CD14-positive monocyte (primary cell): ENCODE measurements at regions not wholly inside any gene's neighbourhood (a gene's known extent, or its start where the extent isn't known, plus 50 kb on each side); places are given as distances from the start of the nearest gene placed in this dataset.

Experiments used
- DNase-seq, 3 donors: peaks; one replicate each; pipeline ENCODE4 v3.0.0-alpha.2; 2011 to 2022
- H2AFZ ChIP-seq: 2 replicates; pipeline ENCODE4 v1.6.0; 2012; ENCODE audit warnings: mild to moderate bottlenecking, low read depth, low read length, inconsistent platforms; ENCODE audit not compliant: insufficient read depth, poor library complexity, severe bottlenecking
- H3K27ac ChIP-seq, 2 donors: 1 replicate in 1 of 2; 2 replicates in 1 of 2; pipeline ENCODE4 v1.5.1; 2012 to 2013; ENCODE audit warnings: low read length in 2 of 2, control low read depth in 1 of 2, inconsistent platforms in 1 of 2, low read depth in 1 of 2, mild to moderate bottlenecking in 1 of 2
- H3K27me3 ChIP-seq, 2 donors: one replicate each; pipeline versions ENCODE4 v1.6.0 to v1.6.1; 2011 to 2013; ENCODE audit warnings: low read length in 2 of 2; ENCODE audit not compliant: control insufficient read depth in 2 of 2, insufficient read depth in 2 of 2
- H3K36me3 ChIP-seq, 2 donors: replicated peaks in 1 of 2; 1 replicate in 1 of 2; 2 replicates in 1 of 2; pipeline versions ENCODE4 v1.5.1 to v1.6.1; 2012 to 2013; ENCODE audit warnings: low read length in 2 of 2, control low read depth in 1 of 2, inconsistent platforms in 1 of 2, mild to moderate bottlenecking in 1 of 2; ENCODE audit not compliant: insufficient read depth in 2 of 2, control insufficient read depth in 1 of 2
- H3K4me1 ChIP-seq, 2 donors: 1 replicate in 1 of 2; 2 replicates in 1 of 2; pipeline versions ENCODE4 v1.5.1 to v1.6.1; 2012 to 2013; ENCODE audit warnings: low read length in 2 of 2, control low read depth in 1 of 2, inconsistent platforms in 1 of 2, mild to moderate bottlenecking in 1 of 2, moderate library complexity in 1 of 2; ENCODE audit not compliant: insufficient read depth in 2 of 2, control insufficient read depth in 1 of 2
- H3K4me2 ChIP-seq: replicated peaks from 2 replicates; pipeline ENCODE3; 2012; ENCODE audit warnings: low read length, moderate library complexity, mild to moderate bottlenecking; ENCODE audit not compliant: poor library complexity, severe bottlenecking; ENCODE audit errors: extremely low read depth
- H3K4me3 ChIP-seq, 3 experiments: fragments of 200-600 bp in 1 of 3; sonication (generic) in 1 of 3; replicated peaks in 1 of 3; 1 replicate in 2 of 3; 2 replicates in 1 of 3; pipeline ENCODE4 v1.5.1; 2011 to 2013; ENCODE audit warnings: low read length in 3 of 3, mild to moderate bottlenecking in 3 of 3, control low read depth in 2 of 3, low read depth in 2 of 3, inconsistent platforms in 1 of 3, moderate library complexity in 1 of 3
- H3K79me2 ChIP-seq: 2 replicates; pipeline ENCODE4 v1.6.0; 2012; ENCODE audit warnings: mild to moderate bottlenecking, control low read depth, inconsistent platforms, low read length, moderate library complexity; ENCODE audit not compliant: insufficient read depth
- H3K9ac ChIP-seq: 2 replicates; pipeline ENCODE4 v1.6.0; 2017; ENCODE audit warnings: low read length, mild to moderate bottlenecking; ENCODE audit not compliant: insufficient read depth, poor library complexity, severe bottlenecking
- H3K9me3 ChIP-seq, 2 donors: replicated peaks in 1 of 2; 1 replicate in 1 of 2; 2 replicates in 1 of 2; pipeline versions ENCODE4 v1.5.1 to v1.6.1; 2012 to 2013; ENCODE audit warnings: low read length in 2 of 2, control low read depth in 1 of 2; ENCODE audit not compliant: control insufficient read depth in 1 of 2, insufficient read depth in 1 of 2
- H4K20me1 ChIP-seq: 2 replicates; pipeline ENCODE4 v1.6.0; 2012; ENCODE audit warnings: mild to moderate bottlenecking, low read length, control low read depth, moderate library complexity; ENCODE audit not compliant: insufficient read depth
- H3K27ac Mint-ChIP-seq, 7 donors: one replicate each; pipeline ENCODE4 v1.8.0; 2020; ENCODE audit warnings: mild to moderate bottlenecking in 7 of 7, mixed read lengths in 7 of 7, moderate library complexity in 6 of 7, inconsistent platforms in 2 of 7
- H3K27me3 Mint-ChIP-seq, 3 donors: one replicate each; pipeline ENCODE4 v1.8.0; 2021 to 2022; ENCODE audit warnings: low read depth in 3 of 3, mild to moderate bottlenecking in 3 of 3, mixed read lengths in 3 of 3, moderate library complexity in 3 of 3, inconsistent platforms in 1 of 3
- H3K36me3 Mint-ChIP-seq, 2 donors: one replicate each; pipeline ENCODE4 v1.8.0; 2020; ENCODE audit warnings: mixed read lengths in 2 of 2, inconsistent platforms in 1 of 2, mild to moderate bottlenecking in 1 of 2
- H3K4me1 Mint-ChIP-seq: one replicate; pipeline ENCODE4 v1.8.0; 2020; ENCODE audit warnings: mild to moderate bottlenecking, mixed read lengths
- H3K4me3 Mint-ChIP-seq, 2 donors: one replicate each; pipeline ENCODE4 v1.8.0; 2020; ENCODE audit warnings: mild to moderate bottlenecking in 2 of 2, mixed read lengths in 2 of 2, moderate library complexity in 1 of 2
- H3K9me3 Mint-ChIP-seq, 7 donors: one replicate each; pipeline ENCODE4 v1.8.0; 2020 to 2022; ENCODE audit warnings: mixed read lengths in 7 of 7, mild to moderate bottlenecking in 6 of 7, moderate library complexity in 6 of 7, inconsistent platforms in 2 of 7
- CTCF ChIP-seq: fragments of 200-600 bp; IDR thresholded peaks from one replicate; pipeline ENCODE4 v1.8.0; 2022; ENCODE audit warnings: antibody characterized with exemption, mild to moderate bottlenecking
- WGBS: methylation state at CpG from one replicate; pipeline ENCODE4 v1.1.5; 2013; ENCODE audit warnings: missing lambda C conversion rate; ENCODE audit not compliant: insufficient coverage; 5-methylcytosine and 5-hydroxymethylcytosine counted together
- intact Hi-C, 2 donors: fragments of 100-400 bp; cut with micrococcal nuclease; formaldehyde crosslinking; loops; one replicate each; pipeline versions ENCODE4 v1.15.0 to v1.15.1; 2023

DNA sequence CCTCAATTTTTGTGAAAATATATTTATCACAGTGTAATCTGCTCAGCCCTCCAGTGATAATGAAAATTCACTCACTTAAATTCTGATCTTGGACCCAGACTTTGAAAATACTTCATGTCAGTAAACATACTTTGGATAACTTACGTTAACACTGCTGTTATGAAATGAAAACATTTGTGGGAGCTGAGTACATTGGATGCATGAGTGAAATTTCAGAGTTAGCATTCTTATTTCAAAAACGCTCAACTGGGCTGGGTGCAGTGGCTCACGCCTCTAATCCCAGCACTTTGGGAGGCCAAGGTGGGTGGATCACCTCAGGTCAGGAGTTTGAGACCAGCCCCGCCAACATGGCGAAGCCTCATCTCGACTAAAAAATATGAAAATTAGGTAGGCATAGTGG lies 196.4 kb downstream of the UTRN start:
- no peaks in the 10 kb centered on the region for H3K9me3 ChIP-seq
- peaks cover 61 to 86% of the 10 kb centered on the region in 2 donors for H3K36me3 ChIP-seq
- Mint-ChIP-seq H3K27ac (peak overlapping the region in 1 of 7 donors; percentile 10), H3K9me3 (no peaks in the 10 kb centered on the region), H3K27me3 (no peaks in the 10 kb centered on the region), H3K4me3 (no peak overlapping the region), H3K36me3 (peaks cover 60 to 78% of the 10 kb centered on the region in 2 donors), H3K4me1 (no peaks in the 10 kb centered on the region)
- 100% methylated on average over 4 of the region's 6 CpGs for WGBS
- H3K4me3 ChIP-seq: no peak overlapping the region
- H3K27ac ChIP-seq: peak overlapping the region in 1 of 2 donors; percentile 7
- H3K4me1 ChIP-seq: no peaks in the 10 kb centered on the region
- TF ChIP-seq CTCF: no peak
- no peak overlapping the region for H2AFZ ChIP-seq
- no peaks in the 10 kb centered on the region for H3K27me3 ChIP-seq
- no peaks in the 10 kb centered on the region for H3K79me2 ChIP-seq
- no peaks in the 10 kb centered on the region for H4K20me1 ChIP-seq
- intact Hi-C loops: loop anchor here in 1 of 2 donors (10.0 kb wide), 1 partner anchor 377 kb away; no protein-coding TSS in a partner anchor
- DNase-seq: no peak
- H3K4me2 ChIP-seq: no peak overlapping the region
- no peak overlapping the region for H3K9ac ChIP-seq

DNA sequence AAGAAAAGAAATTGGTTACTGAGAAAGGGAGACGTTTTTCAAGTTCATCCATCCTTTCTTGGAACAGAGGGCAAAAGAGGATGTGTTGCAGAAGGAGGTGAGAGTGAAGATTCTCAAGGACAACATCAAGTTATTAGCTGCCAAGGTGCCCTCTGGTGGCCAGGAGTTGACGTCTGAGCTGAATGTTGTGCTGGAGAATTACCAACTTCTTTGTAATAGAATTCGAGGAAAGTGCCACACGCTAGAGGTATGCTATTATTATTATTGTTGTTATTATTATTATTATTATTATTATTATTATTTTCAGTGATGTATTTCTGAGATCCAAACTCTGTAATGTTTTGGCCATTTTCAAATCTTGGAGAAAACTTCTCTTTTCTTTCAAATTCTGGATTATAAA lies 197.0 kb downstream of the UTRN start:
- WGBS: 40% methylated on average over 1 of the region's 4 CpGs
- peaks cover 60 to 86% of the 10 kb centered on the region in 2 donors for H3K36me3 ChIP-seq

More for the DNA sequence above, 197.0 kb downstream of the UTRN start:
- Histone ChIP-seq H3K9me3 (no peaks in the 10 kb centered on the region), H4K20me1 (no peaks in the 10 kb centered on the region), H3K4me3 (no peak overlapping the region), H3K4me2 (no peak overlapping the region), H3K27ac (no peak overlapping the region), H3K79me2 (no peaks in the 10 kb centered on the region), H2AFZ (no peak overlapping the region), H3K27me3 (no peaks in the 10 kb centered on the region), H3K4me1 (no peaks in the 10 kb centered on the region), H3K9ac (no peak overlapping the region)
- Mint-ChIP-seq H3K4me3 (no peak overlapping the region), H3K4me1 (no peaks in the 10 kb centered on the region), H3K9me3 (no peaks in the 10 kb centered on the region), H3K36me3 (peaks cover 53 to 74% of the 10 kb centered on the region in 2 donors), H3K27me3 (no peaks in the 10 kb centered on the region), H3K27ac (peak overlapping the region in 1 of 7 donors; percentile 27)
- intact Hi-C loops: loop anchor here in 1 of 2 donors (10.0 kb wide), 1 partner anchor 377 kb away; no protein-coding TSS in a partner anchor
- DNase-seq: peak; percentile 27 to 37 (median 36)
- peak; percentile 76 for TF ChIP-seq CTCF
